Tibial nerve (tissue), 4 donors: ENCODE measurements at regions not wholly inside any gene's neighbourhood (a gene's known extent, or its start where the extent isn't known, plus 50 kb on each side); places are given as distances from the start of the nearest gene placed in this dataset.

Experiments
- DNase-seq, 2 donors: peaks; one replicate each; pipeline ENCODE4 v3.0.0-alpha.2; 2019; ENCODE audit warnings: low spot score in 2 of 2
- H3K27ac ChIP-seq, 4 donors: fragments of 200-600 bp; sonication (generic) in 3 of 4; one replicate each; pipeline ENCODE4 v1.5.1; 2017 to 2019; ENCODE audit warnings: mild to moderate bottlenecking in 1 of 4
- H3K27me3 ChIP-seq, 2 donors: fragments of 200-600 bp; sonication (generic) in 1 of 2; one replicate each; pipeline versions ENCODE4 v1.5.1 to v1.6.0; 2017 to 2019
- H3K36me3 ChIP-seq, 3 donors: fragments of 200-600 bp; sonication (generic); one replicate each; pipeline ENCODE4 v1.5.1; 2018 to 2019
- H3K4me1 ChIP-seq, 4 donors: fragments of 200-600 bp; sonication (generic) in 3 of 4; one replicate each; pipeline ENCODE4 v1.5.1; 2017 to 2019
- H3K4me3 ChIP-seq, 4 donors: fragments of 200-600 bp; sonication (generic) in 3 of 4; one replicate each; pipeline ENCODE4 v1.5.1; 2017 to 2019; ENCODE audit warnings: mild to moderate bottlenecking in 1 of 4, moderate library complexity in 1 of 4
- H3K9me3 ChIP-seq, 4 donors: fragments of 200-600 bp; sonication (generic) in 3 of 4; one replicate each; pipeline ENCODE4 v1.5.1; 2017 to 2019
- CTCF ChIP-seq, 5 experiments: fragments of 200-600 bp in 3 of 5; fragments of 450-650 bp in 2 of 5; sonication (generic) in 3 of 5; IDR thresholded peaks; one replicate each; pipeline ENCODE4 v1.5.1; 2016 to 2019; ENCODE audit warnings: antibody characterized with exemption in 5 of 5, mild to moderate bottlenecking in 3 of 5, moderate library complexity in 2 of 5
- EP300 ChIP-seq, 2 donors: sonication (generic); formaldehyde crosslinking; IDR thresholded peaks; one replicate each; pipeline ENCODE4 v1.6.1; 2017; ENCODE audit warnings: antibody characterized with exemption in 2 of 2, mild to moderate bottlenecking in 1 of 2
- POLR2A ChIP-seq, 2 donors: fragments of 450-650 bp; IDR thresholded peaks; one replicate each; pipeline ENCODE4 v1.6.1; 2017; ENCODE audit warnings: antibody characterized with exemption in 2 of 2, mild to moderate bottlenecking in 2 of 2, moderate library complexity in 2 of 2
- WGBS, 2 donors: methylation state at CpG; one replicate each; pipeline ENCODE4 v1.1.5; 2018; 5-methylcytosine and 5-hydroxymethylcytosine counted together

DNA sequence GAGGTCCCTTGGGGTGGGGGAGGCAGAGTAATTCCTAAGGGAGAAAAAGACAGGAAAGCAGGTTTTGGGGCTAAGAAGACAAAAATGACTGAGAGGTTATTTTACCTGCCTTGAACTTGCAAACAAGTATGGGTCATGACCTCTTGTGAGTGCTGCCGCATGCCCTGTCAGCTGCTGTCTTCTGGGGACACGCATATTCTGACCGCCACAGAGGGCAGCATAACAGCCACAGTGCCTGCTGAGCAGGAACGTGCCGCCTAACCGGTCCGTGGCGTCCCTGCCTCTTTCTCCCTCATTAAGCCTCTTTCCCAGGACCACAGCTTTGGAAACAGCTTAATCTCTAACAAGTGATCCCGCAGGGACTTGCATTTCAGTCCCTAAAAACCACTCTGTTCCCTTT is 51.3 kb upstream of the KCNA1 start:
- TF ChIP-seq POLR2A (IDR thresholded peaks at IDR 0.05), result no peak
- TF ChIP-seq EP300 (IDR thresholded peaks at IDR 0.05), result no peak
- no peak for TF ChIP-seq CTCF (IDR thresholded peaks at IDR 0.05)
- no peak overlapping the region for H3K4me3 ChIP-seq

DNA sequence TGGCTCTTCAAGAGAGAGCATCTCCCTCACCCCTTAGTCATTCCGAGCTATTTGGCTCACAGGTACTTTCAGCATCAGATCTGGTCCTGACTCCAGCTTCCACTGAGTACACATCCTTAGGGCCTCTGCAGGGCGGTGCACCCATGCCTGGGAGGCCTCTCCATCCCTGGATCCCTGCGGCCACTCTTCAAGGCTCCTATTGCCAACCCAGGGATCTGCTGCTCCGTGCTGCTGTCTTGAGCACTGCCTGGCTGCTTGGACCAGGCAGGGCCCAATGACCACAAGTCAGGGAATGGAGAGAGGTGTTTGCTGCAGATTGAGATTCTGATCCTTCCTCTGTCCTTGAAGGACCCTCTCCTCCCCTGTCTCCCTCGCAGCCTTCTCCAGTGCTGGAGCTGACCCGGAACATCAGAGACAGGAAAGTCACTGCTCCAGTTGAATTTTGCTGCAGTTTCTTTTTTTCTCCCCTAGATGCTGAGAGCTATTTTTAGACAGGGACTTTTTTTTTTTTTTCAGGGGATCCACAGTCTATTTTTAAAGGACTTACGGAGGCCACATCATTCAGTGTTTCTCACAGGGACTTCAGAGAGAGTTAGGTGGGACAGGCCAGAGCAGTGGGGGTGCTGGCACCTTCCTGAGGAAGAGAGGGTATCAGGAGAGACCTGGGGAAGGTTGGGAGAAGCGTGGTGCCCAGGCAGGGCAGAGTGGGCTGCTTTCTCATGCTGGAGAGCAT is 50.1 kb upstream of the KCNA1 start:
- no peak overlapping the region for H3K27ac ChIP-seq

More for the DNA sequence above, 51.3 kb upstream of the KCNA1 start:
- H3K4me1 ChIP-seq, result peaks cover 0 to 18% (median 4%) of the 10 kb centered on the region in 4 donors
- H3K36me3 ChIP-seq, result no peaks in the 10 kb centered on the region
- 31 to 32% methylated on average over 9 of the region's 9 CpGs for WGBS, 2 donors
- DNase-seq, result no peak
- H3K9me3 ChIP-seq, result no peaks in the 10 kb centered on the region
- H3K27ac ChIP-seq, result no peak overlapping the region
- peaks cover 0 to 5% of the 10 kb centered on the region in 2 donors for H3K27me3 ChIP-seq

More for the DNA sequence above, 50.1 kb upstream of the KCNA1 start:
- WGBS, 2 donors, result 78 to 79% methylated on average over 8 of the region's 8 CpGs
- Histone ChIP-seq H3K9me3 (no peaks in the 10 kb centered on the region), H3K27me3 (peaks cover 0 to 5% of the 10 kb centered on the region in 2 donors), H3K4me3 (no peak overlapping the region), H3K4me1 (peaks cover 0 to 18% (median 4%) of the 10 kb centered on the region in 4 donors), H3K36me3 (no peaks in the 10 kb centered on the region)
- no peak for TF ChIP-seq CTCF (IDR thresholded peaks at IDR 0.05)
- no peak for TF ChIP-seq EP300 (IDR thresholded peaks at IDR 0.05)
- TF ChIP-seq POLR2A (IDR thresholded peaks at IDR 0.05), result no peak
- no peak for DNase-seq
